ENCODE measurements at regions not wholly inside any gene's neighbourhood (a gene's known extent, or its start where the extent isn't known, plus 50 kb on each side); places are given as distances from the start of the nearest gene placed in this dataset.

DNA sequence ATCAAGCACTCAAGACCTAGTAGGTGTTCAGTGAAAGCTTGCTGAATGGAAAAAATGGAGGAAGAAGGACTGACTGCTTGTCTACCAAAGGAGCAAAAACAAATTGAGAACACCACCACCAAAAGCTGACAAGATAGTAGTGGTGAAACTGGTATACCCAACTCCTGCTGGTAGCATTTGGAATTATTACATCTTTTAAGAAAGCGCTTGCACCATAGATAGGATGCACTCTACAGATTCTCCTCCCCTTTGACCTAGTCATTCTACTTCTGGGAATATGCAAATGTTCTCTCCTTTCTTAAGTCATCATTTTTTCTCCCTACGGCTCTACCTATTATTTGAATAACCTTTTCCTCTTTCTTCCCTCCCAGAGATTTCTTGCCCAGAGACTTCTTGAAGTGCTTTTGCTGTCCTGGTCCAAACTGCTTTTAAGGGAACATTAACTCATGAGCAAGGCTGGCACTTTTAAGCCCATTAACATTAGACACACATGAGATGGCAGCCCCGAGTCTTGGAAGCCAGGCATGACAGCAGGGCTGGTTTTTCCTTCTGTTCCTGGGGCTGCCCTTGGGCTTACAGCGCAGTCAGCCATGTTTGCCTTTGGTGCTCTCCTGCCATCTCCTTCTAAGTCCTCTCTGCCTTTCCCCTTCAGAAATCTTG lies 75.0 kb upstream of the TLE3 start:
- no peak for TF ChIP-seq CTCF (IDR thresholded peaks at IDR 0.05; ENCODE audit: low read depth, low read length)
- CTCF ChIA-PET = no interaction called here
- H3K9me3 ChIP-seq (ENCODE audit: control insufficient read depth, insufficient read depth, low read length) = no peaks in the 10 kb centered on the region
- DNase-seq (ENCODE audit: low read depth, low spot score) = no peak
- no peak overlapping the region for H3K27ac ChIP-seq (ENCODE audit: low read depth, low read length)
- H3K4me3 ChIP-seq (ENCODE audit: low read depth, low read length) = no peak overlapping the region
- POLR2A ChIA-PET = no interaction called here
- peaks cover 32% of the 10 kb centered on the region for H3K27me3 ChIP-seq (ENCODE audit: control insufficient read depth, insufficient read depth, low read length)

GRCh38 chr15:70172124-70172523 lies 74.4 kb upstream of the TLE3 start:
- TF ChIP-seq CTCF (IDR thresholded peaks at IDR 0.05; ENCODE audit: low read depth, low read length) = no peak
- Histone ChIP-seq H3K27ac (ENCODE audit: low read depth, low read length) (no peak overlapping the region), H3K4me3 (ENCODE audit: low read depth, low read length) (no peak overlapping the region), H3K27me3 (ENCODE audit: control insufficient read depth, insufficient read depth, low read length) (peaks cover 32% of the 10 kb centered on the region), H3K9me3 (ENCODE audit: control insufficient read depth, insufficient read depth, low read length) (no peaks in the 10 kb centered on the region)
- CTCF ChIA-PET = no interaction called here
- no peak for DNase-seq (ENCODE audit: low read depth, low spot score)
- POLR2A ChIA-PET = no interaction called here

DNA sequence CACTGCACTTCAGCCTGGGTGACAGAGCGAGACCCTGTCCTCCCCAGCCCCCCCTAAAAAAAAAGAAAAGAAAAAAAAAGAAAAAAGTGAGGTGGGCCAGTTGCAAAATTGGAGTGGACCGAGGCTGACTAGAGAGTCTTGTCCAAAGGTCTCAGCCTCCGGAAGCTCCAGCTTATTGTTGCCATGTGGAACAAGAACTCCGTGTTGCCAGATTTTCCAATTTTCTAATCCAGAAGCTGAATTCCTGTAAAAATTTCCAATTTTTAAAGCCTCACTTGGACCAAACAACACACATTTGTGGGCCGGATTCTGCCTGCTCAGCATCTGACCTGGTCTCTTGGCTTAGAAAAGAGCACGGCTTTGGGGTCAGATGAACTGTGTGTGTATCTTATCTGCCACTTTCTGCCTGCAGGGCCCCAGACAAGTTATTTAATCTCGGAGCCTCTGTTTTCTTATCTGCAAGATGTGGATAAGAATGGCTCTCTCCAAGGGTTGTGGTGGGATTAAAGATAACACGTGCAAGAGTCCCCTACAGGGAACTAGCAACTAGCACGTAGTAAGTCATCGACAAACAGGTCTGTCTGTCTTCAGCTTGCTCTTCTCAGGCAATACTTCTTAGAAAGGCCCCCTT lies 73.7 kb upstream of the TLE3 start:
- H3K27ac ChIP-seq (ENCODE audit: low read depth, low read length) = no peak overlapping the region

GRCh38 chr15:70170096-70170699 lies 72.5 kb upstream of the TLE3 start:
- no peak for DNase-seq (ENCODE audit: low read depth, low spot score)
- POLR2A ChIA-PET = no interaction called here
- H3K27me3 ChIP-seq (ENCODE audit: control insufficient read depth, insufficient read depth, low read length) = peaks cover 32% of the 10 kb centered on the region
- CTCF ChIA-PET = no interaction called here
- TF ChIP-seq CTCF (IDR thresholded peaks at IDR 0.05; ENCODE audit: low read depth, low read length) = no peak
- H3K27ac ChIP-seq (ENCODE audit: low read depth, low read length) = no peak overlapping the region
- no peaks in the 10 kb centered on the region for H3K9me3 ChIP-seq (ENCODE audit: control insufficient read depth, insufficient read depth, low read length)
- H3K4me3 ChIP-seq (ENCODE audit: low read depth, low read length) = no peak overlapping the region

More for the DNA sequence above, 73.7 kb upstream of the TLE3 start:
- Histone ChIP-seq H3K9me3 (ENCODE audit: control insufficient read depth, insufficient read depth, low read length) (no peaks in the 10 kb centered on the region), H3K27me3 (ENCODE audit: control insufficient read depth, insufficient read depth, low read length) (peaks cover 32% of the 10 kb centered on the region), H3K4me3 (ENCODE audit: low read depth, low read length) (no peak overlapping the region)
- POLR2A ChIA-PET = no interaction called here
- DNase-seq (ENCODE audit: low read depth, low spot score) = no peak
- TF ChIP-seq CTCF (IDR thresholded peaks at IDR 0.05; ENCODE audit: low read depth, low read length) = no peak
- CTCF ChIA-PET = no interaction called here

GRCh38 chr15:70169147-70169546 lies 71.4 kb upstream of the TLE3 start:
- POLR2A ChIA-PET = no interaction called here
- peaks cover 26% of the 10 kb centered on the region for H3K27me3 ChIP-seq (ENCODE audit: control insufficient read depth, insufficient read depth, low read length)
- DNase-seq (ENCODE audit: low read depth, low spot score) = no peak
- TF ChIP-seq CTCF (IDR thresholded peaks at IDR 0.05; ENCODE audit: low read depth, low read length) = no peak
- CTCF ChIA-PET = no interaction called here
- no peak overlapping the region for H3K27ac ChIP-seq (ENCODE audit: low read depth, low read length)
- H3K4me3 ChIP-seq (ENCODE audit: low read depth, low read length) = no peak overlapping the region
- H3K9me3 ChIP-seq (ENCODE audit: control insufficient read depth, insufficient read depth, low read length) = peaks cover 4% of the 10 kb centered on the region

Data from AG04450 (cell line).